K562 (cell line): ENCODE measurements at regions not wholly inside any gene's neighbourhood (a gene's known extent, or its start where the extent isn't known, plus 50 kb on each side); places are given as distances from the start of the nearest gene placed in this dataset.

ENCODE experiments used
- ATAC-seq: fragments of 200-7000 bp; cut with Tn5 transposase; 3 replicates; pipeline ENCODE4 v1.9.1; 2020; ENCODE audit warnings: moderate library complexity
- BruUV-seq: library from RNA; stranded (reverse); fragments of 400-500 nt; replicated peaks from 2 replicates; lab custom pipeline; 2021; lab: Mats Ljungman, UMichigan
- CTCF ChIA-PET: fragments of 300-600 bp; formaldehyde crosslinking; extraction: SDS; loops from one replicate; lab custom pipeline; 2021; ENCODE audit warnings: low intra/inter-chr PET ratio; lab: Yijun Ruan, JAX
- POLR2A ChIA-PET: fragments of 300-600, 350-650 bp; sonication (Branson Sonifier 250); formaldehyde crosslinking; extraction: SDS; loops from one replicate; lab custom pipeline; 2021; ENCODE audit warnings: antibody characterized with exemption, inconsistent platforms; lab: Yijun Ruan, JAX
- DNase-seq, 4 experiments: peaks; one replicate each; pipeline versions ENCODE4 v3.0.0 to v3.0.0-alpha.2; 2011 to 2018; ENCODE audit warnings: low spot score in 3 of 4, mixed read lengths in 3 of 4; ENCODE audit errors: extremely low read depth in 1 of 4
- FAIRE-seq: peaks from 2 replicates; lab custom pipeline; 2011; peaks lifted over from hg19 to GRCh38; lab: Jason Lieb, UNC
- H2AFZ ChIP-seq: 2 replicates; pipeline ENCODE4 v1.6.0; 2011; ENCODE audit warnings: low read depth, low read length, control low read depth, inconsistent platforms
- H3K27ac ChIP-seq: fragments of 200-600 bp; 3 replicates; pipeline ENCODE4 v1.8.0; 2011; ENCODE audit warnings: low read depth, mild to moderate bottlenecking, control low read depth, inconsistent platforms, low read length, moderate library complexity, mixed read lengths; ENCODE audit errors: extremely low read depth
- H3K27me3 ChIP-seq, 2 experiments: fragments of 300-600 bp in 1 of 2; 2 replicates in 1 of 2; 3 replicates in 1 of 2; pipeline versions ENCODE4 v1.6.0 to v1.8.0; 2011; ENCODE audit warnings: inconsistent platforms in 2 of 2, low read length in 2 of 2, mild to moderate bottlenecking in 1 of 2, mixed read lengths in 1 of 2, moderate library complexity in 1 of 2; ENCODE audit not compliant: control insufficient read depth in 2 of 2, insufficient read depth in 2 of 2
- H3K36me3 ChIP-seq: fragments of 300-600 bp; 3 replicates; pipeline ENCODE4 v1.8.0; 2011; ENCODE audit warnings: mild to moderate bottlenecking, low read length, inconsistent platforms; ENCODE audit not compliant: control insufficient read depth, insufficient read depth
- H3K4me1 ChIP-seq, 2 experiments: fragments of 200-600 bp in 1 of 2; replicated peaks in 1 of 2; 2 replicates in 1 of 2; 3 replicates in 1 of 2; pipeline versions ENCODE4 v1.5.1 to v1.8.0; 2011; ENCODE audit warnings: inconsistent platforms in 2 of 2, low read length in 2 of 2, mild to moderate bottlenecking in 1 of 2, mixed read lengths in 1 of 2, moderate library complexity in 1 of 2; ENCODE audit not compliant: control insufficient read depth in 2 of 2, insufficient read depth in 2 of 2
- H3K4me2 ChIP-seq: 2 replicates; pipeline ENCODE4 v1.6.1; 2011; ENCODE audit warnings: low read length, control low read depth, inconsistent platforms, mixed read lengths; ENCODE audit not compliant: insufficient read depth
- H3K4me3 ChIP-seq: fragments of 200-600 bp; sonication (generic), shearing (Covaris generic); 2 replicates; pipeline ENCODE4 v1.5.1; 2016; ENCODE audit warnings: control low read depth, inconsistent platforms
- H3K79me2 ChIP-seq: fragments of 200-600 bp; 3 replicates; pipeline ENCODE4 v1.8.0; 2011; ENCODE audit warnings: low read length, inconsistent platforms; ENCODE audit not compliant: control insufficient read depth, insufficient read depth
- H3K9ac ChIP-seq, 2 experiments: 2 replicates each; pipeline versions ENCODE4 v1.6.0 to v1.6.1; 2011; ENCODE audit warnings: low read depth in 2 of 2, low read length in 2 of 2, control low read depth in 1 of 2, inconsistent platforms in 1 of 2, mild to moderate bottlenecking in 1 of 2, mixed read lengths in 1 of 2; ENCODE audit not compliant: insufficient read depth in 1 of 2
- H3K9me1 ChIP-seq: one replicate; pipeline ENCODE4 v1.6.0; 2011; ENCODE audit warnings: inconsistent platforms, mild to moderate bottlenecking, low read length, moderate library complexity; ENCODE audit not compliant: control insufficient read depth, insufficient read depth
- H3K9me3 ChIP-seq: replicated peaks from 2 replicates; pipeline ENCODE4 v1.5.1; 2011; ENCODE audit warnings: low read depth, low read length, inconsistent platforms; ENCODE audit not compliant: control insufficient read depth, insufficient read depth
- H4K20me1 ChIP-seq: replicated peaks from 2 replicates; pipeline ENCODE4 v1.6.1; 2011; ENCODE audit warnings: low read length, inconsistent platforms, mixed read lengths; ENCODE audit not compliant: control insufficient read depth, insufficient read depth
- XRCC4 ChIP-seq: IDR thresholded peaks from one replicate; pipeline ENCODE4 v1.6.1; 2011; ENCODE audit not compliant: insufficient read depth, insufficient read length; ENCODE audit errors: extremely low read depth
- ZMIZ1 ChIP-seq, 2 experiments: fragments of 150-350 bp in 1 of 2; IDR thresholded peaks; 2 replicates each; pipeline ENCODE4 v1.6.1; 2012 to 2016; ENCODE audit warnings: low read depth in 2 of 2, low read length in 2 of 2, mild to moderate bottlenecking in 1 of 2, moderate library complexity in 1 of 2
- WGBS: fragments of 100-300 bp; shearing (Covaris generic); methylation state at CpG from one replicate; pipeline ENCODE4 v1.1.6; 2016; ENCODE audit warnings: low coverage, mixed read lengths; ENCODE audit not compliant: insufficient coverage; ENCODE audit errors: missing lambda C conversion rate; 5-methylcytosine and 5-hydroxymethylcytosine counted together
- in situ Hi-C: fragments of 300-500 bp; cut with MboI; formaldehyde crosslinking; loops from 4 replicates; pipeline ENCODE4 v1.15.0; 2018; ENCODE audit warnings: inconsistent platforms, mixed read lengths
- intact Hi-C: fragments of 100-400 bp; cut with micrococcal nuclease; formaldehyde crosslinking; loops from 2 replicates; pipeline ENCODE4 v1.14.2; 2022

DNA sequence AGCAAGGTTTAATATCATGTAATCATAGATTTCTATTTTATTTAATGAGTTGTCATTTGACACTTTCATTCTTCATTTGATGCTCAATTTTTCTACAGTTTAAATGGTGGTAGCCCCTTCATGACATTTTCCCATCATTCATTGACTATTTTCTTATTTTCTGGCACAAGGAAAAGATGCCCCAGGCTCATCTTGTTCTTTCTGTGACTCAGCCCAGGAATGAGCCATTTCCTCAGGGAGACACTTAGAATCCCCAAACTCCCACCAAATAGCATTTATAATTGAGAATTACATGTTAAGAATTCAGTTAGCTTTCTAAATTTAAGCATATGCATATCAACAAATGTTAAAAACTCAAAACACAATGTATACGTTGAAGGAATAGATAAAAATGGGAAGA, 222.3 kb downstream of the KIF20B start:
- no peak for ATAC-seq
- BruUV-seq = no TSS peak
- 0% methylated on average over 1 of the region's 1 CpG for WGBS

More for the DNA sequence above, 222.3 kb downstream of the KIF20B start:
- Histone ChIP-seq H3K4me3 (no peak overlapping the region), H4K20me1 (no peaks in the 10 kb centered on the region), H3K36me3 (no peaks in the 10 kb centered on the region), H3K79me2 (no peaks in the 10 kb centered on the region), H3K9me3 (no peaks in the 10 kb centered on the region), H3K9ac (no peak overlapping the region), H3K4me1 (no peaks in the 10 kb centered on the region), H2AFZ (no peak overlapping the region), H3K4me2 (no peak overlapping the region), H3K27me3 (no peaks in the 10 kb centered on the region), H3K9me1 (no peaks in the 10 kb centered on the region), H3K27ac (no peak overlapping the region)
- no peak for TF ChIP-seq XRCC4
- TF ChIP-seq ZMIZ1 (IDR thresholded peaks at IDR 0.05; ENCODE audit: low read depth in 2 of 2, low read length in 2 of 2) = no peak
- POLR2A ChIA-PET = no interaction called here
- CTCF ChIA-PET = no interaction called here
- in situ Hi-C loops (no loop called here), intact Hi-C loops (no loop called here)
- FAIRE-seq (no peak), DNase-seq (no peak)
